Fibroblast of gingiva (primary cell): ENCODE measurements at regions not wholly inside any gene's neighbourhood (a gene's known extent, or its start where the extent isn't known, plus 50 kb on each side); places are given as distances from the start of the nearest gene placed in this dataset.

ENCODE experiments used
- DNase-seq: peaks from one replicate; pipeline ENCODE4 v3.0.0-alpha.2; 2011; ENCODE audit warnings: low read depth

DNA sequence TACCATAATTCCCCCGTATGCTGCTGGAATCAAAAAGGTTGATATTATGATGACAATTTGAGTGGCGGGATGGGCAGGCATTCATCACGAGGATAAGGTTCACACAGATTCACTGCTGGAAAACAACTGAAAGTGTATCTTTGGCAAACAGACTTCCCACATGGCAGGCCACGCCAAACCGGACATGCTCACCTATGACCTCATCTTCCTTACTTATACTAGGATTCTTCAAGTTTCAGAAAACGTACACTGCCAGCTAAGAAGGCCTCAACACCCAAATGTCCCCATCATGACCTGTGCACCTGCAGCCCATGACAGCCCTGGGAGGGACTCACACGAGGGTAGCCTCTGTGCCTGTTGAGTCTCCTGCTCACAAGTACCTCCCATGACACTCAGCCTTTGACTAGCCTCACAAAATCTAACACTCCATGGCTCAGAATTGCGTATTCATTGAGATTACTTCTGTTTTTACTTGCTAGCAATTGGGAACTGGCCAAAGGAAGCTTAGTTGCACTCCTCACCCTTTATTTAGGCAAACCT is 259.0 kb upstream of the GHITM start:
- no peak for DNase-seq

- no peak for DNase-seq
Observed at GRCh38 chr10:83881661-83882060, 257.6 kb upstream of the GHITM start.

DNA sequence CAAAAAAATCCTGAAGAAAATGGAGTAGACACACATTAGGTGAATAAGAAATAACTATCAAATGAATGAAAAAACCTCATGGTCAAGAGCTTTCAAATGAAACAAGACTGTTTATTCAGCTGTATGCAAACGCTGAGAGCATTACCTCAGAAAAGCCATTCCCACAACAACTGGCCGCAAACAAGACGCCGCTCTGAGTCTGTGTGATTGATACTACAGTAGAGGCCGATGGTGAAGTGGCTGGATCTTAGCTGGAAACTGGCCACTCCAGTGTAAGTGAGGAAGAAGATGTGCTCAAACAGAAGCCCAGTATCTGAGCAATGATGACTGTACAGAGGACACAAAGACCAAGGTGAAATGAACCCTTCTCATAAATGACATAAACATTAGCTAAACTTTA is 252.4 kb upstream of the GHITM start:
- no peak for DNase-seq

GRCh38 chr10:83892737-83893136 is 246.6 kb upstream of the GHITM start:
- DNase-seq = no peak

GRCh38 chr10:83896219-83896618 is 243.1 kb upstream of the GHITM start:
- no peak for DNase-seq

DNA sequence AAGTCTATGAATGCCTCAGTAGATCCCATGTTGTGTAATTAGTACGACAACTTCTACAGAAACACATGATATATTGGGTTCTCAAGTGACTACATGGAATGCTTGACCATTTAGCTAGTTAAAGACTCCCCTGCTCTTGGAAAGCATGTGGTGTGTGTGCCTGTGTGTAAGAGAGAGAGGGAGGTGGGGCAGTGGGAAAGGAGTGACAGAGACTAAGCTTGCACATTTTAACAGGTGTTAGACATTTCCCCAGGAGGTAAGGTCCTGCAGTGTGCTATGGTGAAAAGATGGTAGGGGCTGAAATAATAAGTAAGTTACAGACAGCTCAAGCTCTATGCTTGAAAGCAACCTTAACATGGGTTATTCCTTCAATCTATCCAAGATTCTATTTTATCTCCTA is 241.7 kb upstream of the GHITM start:
- no peak for DNase-seq

GRCh38 chr10:83908506-83908905 is 230.8 kb upstream of the GHITM start:
- no peak for DNase-seq

- DNase-seq = no peak
Observed at GRCh38 chr10:83909001-83909400, 230.3 kb upstream of the GHITM start.

GRCh38 chr10:83915801-83916200 is 223.5 kb upstream of the GHITM start:
- no peak for DNase-seq

DNA sequence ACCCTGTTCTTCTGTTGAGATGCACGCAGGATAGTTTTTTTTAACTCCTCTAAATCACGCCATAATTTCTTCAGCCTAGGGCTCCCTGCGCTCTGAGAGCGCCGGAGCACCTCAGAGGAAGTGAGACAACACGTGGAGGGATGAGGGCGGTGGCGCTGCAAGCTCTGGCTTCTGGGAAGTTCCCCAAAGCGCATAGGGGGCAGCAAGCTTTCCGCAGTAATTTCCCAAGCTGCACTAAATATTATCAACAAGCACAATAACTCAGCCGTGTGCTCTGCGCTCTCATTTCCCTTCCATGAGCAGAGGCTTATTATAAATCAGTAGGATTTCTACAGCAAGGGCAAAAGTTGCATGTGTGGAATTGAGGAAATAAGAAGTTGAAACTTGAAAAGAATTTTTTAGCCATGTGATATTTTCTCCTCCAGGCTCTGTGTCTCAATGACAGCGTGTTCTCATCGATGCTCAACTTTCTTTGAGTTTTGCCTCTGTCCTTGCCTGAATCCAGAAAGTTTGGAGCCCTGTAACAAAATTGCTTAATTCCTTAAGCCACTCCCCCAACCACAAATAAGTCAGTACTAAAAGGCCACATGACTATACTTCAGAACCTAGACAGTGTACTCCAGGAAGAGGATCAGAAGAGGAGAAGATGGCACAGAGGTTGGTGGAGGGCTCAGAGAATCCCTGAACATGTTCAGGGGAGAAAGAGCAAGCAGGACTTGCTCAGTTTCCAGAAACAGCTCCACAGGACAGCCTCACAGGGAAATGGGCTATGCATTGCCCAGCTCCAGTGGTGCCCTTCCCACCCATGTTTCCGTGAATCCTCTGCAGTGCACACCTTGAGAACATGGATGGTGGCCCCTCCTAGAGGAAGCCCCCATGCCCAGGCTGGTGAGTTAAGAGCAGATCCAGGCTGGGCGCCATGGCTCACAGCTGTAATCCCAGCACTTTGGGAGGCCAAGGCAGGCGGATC is 221.5 kb upstream of the GHITM start:
- DNase-seq = no peak

DNA sequence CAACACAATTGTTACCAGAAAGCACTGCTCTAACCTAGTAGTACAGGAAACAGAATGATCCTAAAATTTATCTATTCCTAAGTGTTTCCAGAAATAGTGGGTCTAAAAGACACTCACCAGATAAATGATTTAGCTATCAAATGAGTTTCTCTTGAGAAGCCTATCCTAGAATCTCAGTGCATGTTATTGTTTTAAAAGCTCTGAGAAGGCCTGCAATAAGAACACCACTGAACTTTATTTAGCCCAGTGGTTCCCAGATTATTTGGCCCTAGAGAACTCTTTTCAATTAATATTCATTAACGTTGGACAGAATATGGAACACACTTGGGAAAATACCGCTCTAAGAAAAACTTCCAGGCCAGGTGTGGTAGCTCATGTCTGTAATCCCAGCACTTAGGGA is 220.1 kb upstream of the GHITM start:
- DNase-seq = no peak

DNA sequence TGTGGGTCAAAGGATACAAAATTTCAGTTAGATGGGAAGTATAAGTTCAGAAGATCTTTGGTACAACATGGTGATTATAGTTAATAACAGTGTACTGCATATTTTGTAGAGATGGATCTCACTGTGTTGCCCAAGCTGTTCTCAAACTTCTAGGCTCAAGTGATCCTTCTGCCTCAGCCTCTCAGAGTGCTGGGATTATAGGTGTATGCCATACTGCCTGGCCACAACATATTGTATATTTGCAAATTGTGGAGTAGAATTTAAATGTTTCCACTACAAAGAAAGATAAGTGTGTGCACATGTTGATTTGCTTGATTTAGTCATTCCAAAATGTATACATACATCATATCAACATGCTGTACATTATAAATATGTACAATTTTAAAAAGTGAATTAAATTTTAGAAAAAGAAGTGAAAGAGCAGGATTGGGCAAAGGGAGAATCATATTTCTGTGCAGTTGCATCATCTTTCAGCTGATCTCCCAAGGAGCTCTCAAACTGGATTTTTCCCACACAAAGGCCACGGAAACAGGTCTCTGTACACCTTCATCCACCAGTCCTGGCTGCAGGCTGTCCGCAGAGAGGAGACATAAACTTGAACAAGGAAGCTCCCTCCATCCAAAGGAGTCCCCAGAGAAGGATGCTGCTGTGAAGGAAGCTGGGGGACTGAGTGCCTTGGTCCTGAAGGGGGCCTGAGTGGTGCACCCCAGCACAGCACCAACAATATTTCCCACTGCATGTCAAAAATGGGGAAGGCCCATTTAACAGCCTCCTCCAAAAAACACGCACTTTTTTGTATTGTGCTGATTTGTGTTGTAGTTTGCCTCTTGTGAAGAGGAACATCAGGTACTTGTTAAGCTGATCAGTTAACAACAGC is 217.1 kb upstream of the GHITM start:
- DNase-seq = no peak

DNA sequence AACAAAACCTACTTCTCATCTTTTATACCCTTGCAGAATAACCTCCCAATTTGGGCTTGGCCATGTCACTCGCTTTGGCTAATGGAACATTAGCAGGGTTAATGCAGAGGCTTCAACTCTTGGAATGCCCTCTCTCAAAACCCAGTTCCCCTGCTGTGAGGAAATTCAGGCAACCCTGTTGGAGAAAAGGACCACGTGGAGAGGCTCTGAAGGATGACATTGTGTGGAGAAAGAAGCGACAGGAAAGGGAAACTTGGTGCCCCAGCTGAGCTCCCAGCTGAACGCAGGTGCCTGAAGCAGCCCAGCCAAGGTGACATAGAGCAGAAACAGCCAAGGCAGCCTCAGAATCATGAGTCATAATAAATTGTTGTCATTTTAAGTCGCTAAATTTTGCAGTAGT is 214.2 kb upstream of the GHITM start:
- DNase-seq = no peak

- no peak for DNase-seq
Observed at GRCh38 chr10:83926606-83927005, 212.7 kb upstream of the GHITM start.

DNA sequence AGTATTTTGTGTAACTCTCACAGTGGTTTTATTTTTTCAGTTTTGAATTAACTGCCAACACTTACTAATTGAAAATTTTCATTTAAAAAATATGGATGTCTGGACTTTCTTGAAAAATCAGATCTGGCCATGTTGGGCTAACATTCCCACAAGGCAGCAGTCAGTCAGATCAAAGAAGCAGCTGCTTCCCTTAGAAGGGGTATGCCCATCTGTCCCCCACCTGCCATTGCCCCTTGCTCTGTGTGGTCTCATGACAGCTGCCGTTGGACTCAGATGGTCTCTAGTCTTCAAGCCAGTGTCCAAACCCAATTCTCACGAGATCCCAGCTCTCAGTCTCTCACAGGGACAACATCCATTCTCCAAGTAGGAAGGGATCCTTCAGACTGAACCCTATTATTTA is 212.1 kb upstream of the GHITM start:
- no peak for DNase-seq

DNA sequence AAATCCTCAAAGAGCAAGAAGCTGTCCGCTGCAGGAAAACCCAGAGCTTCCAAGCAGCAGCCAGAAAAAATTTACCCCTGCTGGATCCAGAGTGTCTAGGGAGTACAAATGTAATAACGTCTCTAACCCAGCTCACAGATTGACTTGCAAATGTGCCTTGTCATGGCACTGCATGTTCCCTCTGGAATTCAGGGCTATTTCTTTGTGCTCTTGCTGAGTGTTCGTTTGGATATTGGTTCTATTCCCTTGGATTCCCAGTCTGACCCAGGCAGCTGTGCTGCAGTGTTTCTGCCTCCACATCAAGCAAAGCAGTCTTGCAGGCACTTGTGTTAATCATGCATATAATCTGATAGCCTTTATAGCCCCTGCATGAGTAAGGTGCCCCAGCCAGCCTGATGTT is 209.9 kb upstream of the GHITM start:
- no peak for DNase-seq

DNA sequence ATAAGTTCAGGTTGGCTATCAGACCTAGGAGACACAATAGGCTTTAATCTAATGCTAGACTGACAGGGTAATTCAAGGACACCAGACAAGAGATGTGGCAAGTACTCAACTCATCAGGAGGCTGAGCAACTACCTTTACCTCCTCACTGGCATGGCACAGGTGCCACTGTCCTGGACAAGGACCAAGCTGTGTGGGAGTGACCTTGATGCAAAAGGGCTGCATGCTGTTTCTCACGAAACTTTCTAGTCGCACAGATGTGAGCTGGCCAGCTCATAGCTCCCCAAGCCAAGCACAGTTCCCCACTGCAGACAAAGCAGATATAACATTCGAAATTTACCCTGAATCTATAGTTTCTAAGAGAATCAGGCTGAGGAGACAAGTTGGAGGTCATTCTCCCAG is 207.6 kb upstream of the GHITM start:
- DNase-seq = no peak

- DNase-seq = no peak
Observed at GRCh38 chr10:83932245-83932644, 207.1 kb upstream of the GHITM start.

DNA sequence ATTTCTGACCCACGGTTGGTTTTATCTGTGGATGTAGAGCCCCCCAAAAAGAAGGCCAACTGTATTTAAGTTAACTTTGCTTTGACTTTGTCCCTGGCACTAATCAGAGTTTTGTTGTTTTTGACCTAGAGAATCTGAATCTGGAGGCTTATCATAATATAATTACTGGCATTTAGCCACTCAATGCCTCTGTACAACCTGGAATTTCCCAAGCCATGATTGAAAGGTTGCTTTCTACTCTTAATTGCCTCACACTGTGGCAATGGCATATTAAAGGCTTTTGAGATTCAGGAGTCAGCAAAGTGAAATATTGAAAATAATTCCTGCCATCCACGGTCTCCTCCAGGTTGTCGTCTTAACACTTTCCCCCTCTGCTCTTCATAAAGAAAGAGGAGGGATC is 205.2 kb upstream of the GHITM start:
- no peak for DNase-seq

- DNase-seq = no peak
Observed at GRCh38 chr10:83934641-83935338, 204.5 kb upstream of the GHITM start.

DNA sequence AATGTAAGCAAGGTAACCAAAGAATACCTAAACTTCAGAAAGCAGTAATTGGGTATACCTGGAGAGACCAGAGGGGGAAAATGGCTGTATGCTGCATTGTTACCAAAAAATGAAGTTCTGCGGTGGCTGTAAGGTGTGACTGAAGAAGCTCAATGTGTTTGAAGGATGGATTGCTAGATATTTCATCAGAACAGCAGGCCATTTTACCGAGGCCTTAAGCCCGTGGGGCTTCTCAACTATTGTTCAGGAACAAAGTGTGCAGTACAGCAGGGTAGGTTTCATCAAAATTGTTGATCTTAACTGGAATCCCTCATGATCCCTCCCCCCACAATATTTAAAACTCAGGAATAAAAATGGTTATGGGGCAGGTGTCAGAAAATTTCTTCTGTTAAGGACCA is 204.0 kb upstream of the GHITM start:
- no peak for DNase-seq

DNA sequence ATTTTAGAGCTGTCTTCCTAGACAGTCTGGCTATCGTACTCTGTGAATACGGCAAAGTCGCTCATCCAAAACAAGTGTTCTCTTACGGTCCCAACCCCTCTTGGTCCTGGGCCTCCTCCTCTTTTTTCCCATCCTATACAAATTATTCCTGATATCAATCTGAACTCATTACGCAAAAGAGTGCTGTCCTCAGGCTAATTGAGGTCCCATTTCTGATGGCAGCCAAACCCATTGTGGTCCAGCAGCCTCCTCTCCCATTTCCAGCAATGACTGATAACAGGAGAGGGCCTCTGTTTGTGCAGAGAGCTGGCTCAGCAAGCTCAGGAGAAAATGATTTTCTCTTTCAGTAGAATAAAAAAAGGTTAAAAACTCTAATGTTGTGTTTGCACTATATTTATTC is 203.4 kb upstream of the GHITM start:
- DNase-seq = no peak
